ENCODE measurements at regions not wholly inside any gene's neighbourhood (a gene's known extent, or its start where the extent isn't known, plus 50 kb on each side); places are given as distances from the start of the nearest gene placed in this dataset.

- DNase-seq (ENCODE audit: low read depth in 2 of 2), result no peak
These were observed 146.3 kb upstream of the SP8 start for GRCh38 chr7:20932785-20933527.

GRCh38 chr7:20945451-20945850 is 158.8 kb upstream of the SP8 start:
- DNase-seq (ENCODE audit: low read depth in 2 of 2), result no peak

- no peak for DNase-seq (ENCODE audit: low read depth in 2 of 2)
These were observed 166.2 kb upstream of the SP8 start for GRCh38 chr7:20952916-20953315.

GRCh38 chr7:20954711-20955619 is 168.3 kb upstream of the SP8 start:
- DNase-seq (ENCODE audit: low read depth in 2 of 2), result no peak

GRCh38 chr7:20958572-20958971 is 171.9 kb upstream of the SP8 start:
- no peak for DNase-seq (ENCODE audit: low read depth in 2 of 2)

GRCh38 chr7:20959281-20959680 is 172.6 kb upstream of the SP8 start:
- DNase-seq (ENCODE audit: low read depth in 2 of 2), result no peak

GRCh38 chr7:20963556-20964280 is 177.0 kb upstream of the SP8 start:
- DNase-seq (ENCODE audit: low read depth in 2 of 2), result no peak

- DNase-seq (ENCODE audit: low read depth in 2 of 2), result no peak
These were observed 177.7 kb upstream of the SP8 start for GRCh38 chr7:20964281-20964918.

GRCh38 chr7:20971219-20971618 is 184.5 kb upstream of the SP8 start:
- no peak for DNase-seq (ENCODE audit: low read depth in 2 of 2)

GRCh38 chr7:20980232-20980631 is 193.5 kb upstream of the SP8 start:
- DNase-seq (ENCODE audit: low read depth in 2 of 2), result no peak

- no peak for DNase-seq (ENCODE audit: low read depth in 2 of 2)
These were observed 194.1 kb upstream of the SP8 start for GRCh38 chr7:20980668-20981264.

- no peak for DNase-seq (ENCODE audit: low read depth in 2 of 2)
These were observed 201.7 kb upstream of the SP8 start for GRCh38 chr7:20988340-20988739.

- DNase-seq (ENCODE audit: low read depth in 2 of 2), result no peak
These were observed 204.9 kb upstream of the SP8 start for GRCh38 chr7:20991544-20991943.

GRCh38 chr7:20993693-20994092 is 207.0 kb upstream of the SP8 start:
- DNase-seq (ENCODE audit: low read depth in 2 of 2), result no peak

- DNase-seq (ENCODE audit: low read depth in 2 of 2), result no peak
These were observed 211.6 kb upstream of the SP8 start for GRCh38 chr7:20998309-20998708.

- DNase-seq (ENCODE audit: low read depth in 2 of 2), result no peak
These were observed 224.5 kb upstream of the SP8 start for GRCh38 chr7:21011153-21011552.

GRCh38 chr7:21013765-21014539 is 227.3 kb upstream of the SP8 start:
- no peak for DNase-seq (ENCODE audit: low read depth in 2 of 2)

GRCh38 chr7:21020667-21021066 is 234.0 kb upstream of the SP8 start:
- DNase-seq (ENCODE audit: low read depth in 2 of 2), result no peak

- DNase-seq (ENCODE audit: low read depth in 2 of 2), result no peak
These were observed 237.3 kb upstream of the SP8 start for GRCh38 chr7:21023841-21024484.

- DNase-seq (ENCODE audit: low read depth in 2 of 2), result no peak
These were observed 237.8 kb upstream of the SP8 start for GRCh38 chr7:21024485-21024867.

Data from stimulated activated CD8-positive, alpha-beta memory T cell treated with anti-CD3 and anti-CD28 coated beads, Interleukin-7, amount 100 ng/mL, for 4 hours (primary cell).